SK-N-SH (cell line): ENCODE measurements at regions not wholly inside any gene's neighbourhood (a gene's known extent, or its start where the extent isn't known, plus 50 kb on each side); places are given as distances from the start of the nearest gene placed in this dataset.

Source experiments
- CTCF ChIA-PET: fragments of 300-600, 350-600 bp; formaldehyde crosslinking; extraction: SDS; loops from one replicate; lab custom pipeline; 2021; lab: Yijun Ruan, JAX
- POLR2A ChIA-PET: fragments of 350-600 bp; sonication (Branson Sonifier 250); formaldehyde crosslinking; extraction: SDS; loops from one replicate; lab custom pipeline; 2020; ENCODE audit warnings: antibody characterized with exemption, inconsistent platforms; lab: Yijun Ruan, JAX
- DNase-seq: peaks from one replicate; pipeline ENCODE4 v3.0.0; 2012
- H2AFZ ChIP-seq: fragments of 200-600 bp; sonication (generic); 2 replicates; pipeline ENCODE4 v1.8.1; 2016; ENCODE audit warnings: antibody characterized with exemption, mild to moderate bottlenecking, low read depth
- H3F3A ChIP-seq: fragments of 200-600 bp; sonication (generic); replicated peaks from 2 replicates; pipeline ENCODE3; 2016; ENCODE audit warnings: antibody characterized with exemption, mild to moderate bottlenecking; ENCODE audit not compliant: insufficient read depth
- H3K27ac ChIP-seq, 2 experiments: fragments of 200-500 bp in 1 of 2; fragments of 200-600 bp in 1 of 2; sonication (Bioruptor generic) in 1 of 2; sonication (generic), shearing (Covaris generic) in 1 of 2; 2 replicates each; pipeline versions ENCODE4 v1.5.1 to v1.6.1; 2014 to 2016; ENCODE audit warnings: low read depth in 2 of 2, inconsistent platforms in 1 of 2, low read length in 1 of 2, mild to moderate bottlenecking in 1 of 2, mixed read lengths in 1 of 2
- H3K27me3 ChIP-seq: fragments of 200-600 bp; sonication (generic), shearing (Covaris generic); 2 replicates; pipeline ENCODE4 v1.6.1; 2016; ENCODE audit warnings: mixed run types; ENCODE audit not compliant: insufficient read depth
- H3K36me3 ChIP-seq, 2 experiments: fragments of 200-500 bp in 1 of 2; fragments of 200-600 bp in 1 of 2; sonication (Bioruptor generic) in 1 of 2; sonication (generic) in 1 of 2; replicated peaks in 1 of 2; 2 replicates each; pipeline versions ENCODE3 to v1.5.1; 2014 to 2016; ENCODE audit warnings: low read length in 1 of 2, mild to moderate bottlenecking in 1 of 2; ENCODE audit not compliant: insufficient read depth in 2 of 2, control insufficient read depth in 1 of 2
- H3K4me1 ChIP-seq, 2 experiments: fragments of 200-500 bp in 1 of 2; fragments of 200-600 bp in 1 of 2; sonication (Bioruptor generic) in 1 of 2; sonication (generic), shearing (Covaris generic) in 1 of 2; 2 replicates each; pipeline versions ENCODE4 v1.5.1 to v1.6.1; 2014 to 2016; ENCODE audit warnings: low read depth in 1 of 2, low read length in 1 of 2, mixed run types in 1 of 2; ENCODE audit not compliant: insufficient read depth in 2 of 2, control insufficient read depth in 1 of 2
- H3K4me2 ChIP-seq: fragments of 200-600 bp; sonication (generic), shearing (Covaris generic); 2 replicates; pipeline ENCODE4 v1.6.1; 2017; ENCODE audit warnings: mixed run types
- H3K4me3 ChIP-seq, 2 experiments: fragments of 200-500 bp in 1 of 2; fragments of 200-600 bp in 1 of 2; sonication (Bioruptor generic) in 1 of 2; sonication (generic), shearing (Covaris generic) in 1 of 2; 2 replicates each; pipeline versions ENCODE4 v1.5.1 to v1.8.1; 2014 to 2016; ENCODE audit warnings: low read depth in 2 of 2, inconsistent platforms in 1 of 2, low read length in 1 of 2, mild to moderate bottlenecking in 1 of 2, mixed read lengths in 1 of 2, moderate library complexity in 1 of 2
- H3K79me2 ChIP-seq: fragments of 200-600 bp; sonication (generic); 2 replicates; pipeline ENCODE4 v1.8.1; 2017; ENCODE audit warnings: mild to moderate bottlenecking; ENCODE audit not compliant: insufficient read depth
- H3K9ac ChIP-seq: fragments of 200-600 bp; sonication (generic); 2 replicates; pipeline ENCODE4 v1.6.1; 2017; ENCODE audit warnings: mixed run types
- H3K9me2 ChIP-seq: fragments of 200-600 bp; sonication (generic); 2 replicates; pipeline ENCODE4 v1.6.1; 2017; ENCODE audit warnings: mixed run types
- H3K9me3 ChIP-seq: fragments of 200-600 bp; sonication (generic); 2 replicates; pipeline ENCODE4 v1.6.1; 2017; ENCODE audit warnings: mixed run types, mild to moderate bottlenecking, moderate library complexity
- H4K20me1 ChIP-seq: fragments of 200-600 bp; sonication (generic); 2 replicates; pipeline ENCODE4 v1.6.1; 2017; ENCODE audit warnings: mild to moderate bottlenecking, mixed run types; ENCODE audit not compliant: insufficient read depth
- ELF1 ChIP-seq: IDR thresholded peaks from 2 replicates; pipeline ENCODE4 v1.4.0; 2012
- JUND ChIP-seq: IDR thresholded peaks from 2 replicates; pipeline ENCODE4 v1.4.0; 2012
- NRF1 ChIP-seq: IDR thresholded peaks from 2 replicates; pipeline ENCODE4 v1.6.1; 2012; ENCODE audit warnings: low read depth, mild to moderate bottlenecking, low read length
- PBX3 ChIP-seq: IDR thresholded peaks from 2 replicates; pipeline ENCODE4; 2012
- RAD21 ChIP-seq: IDR thresholded peaks from 2 replicates; pipeline ENCODE4 v1.6.1; 2012; ENCODE audit warnings: mild to moderate bottlenecking, low read length
- RCOR1 ChIP-seq: fragments of 150-350 bp; IDR thresholded peaks from 2 replicates; pipeline ENCODE4 v1.6.1; 2017; ENCODE audit warnings: antibody characterized with exemption, low read length
- SIN3A ChIP-seq: IDR thresholded peaks from 2 replicates; pipeline ENCODE4 v1.6.1; 2012; ENCODE audit warnings: low read depth, mild to moderate bottlenecking, low read length, moderate library complexity, borderline replicate concordance
- SMC3 ChIP-seq: IDR thresholded peaks from 2 replicates; pipeline ENCODE4 v1.6.1; 2012; ENCODE audit warnings: low read depth, low read length, improper control_type of control experiment
- TEAD4 ChIP-seq: IDR thresholded peaks from 2 replicates; pipeline ENCODE4 v1.4.0; 2012; ENCODE audit warnings: mild to moderate bottlenecking, borderline replicate concordance; ENCODE audit not compliant: insufficient read depth
- USF1 ChIP-seq: IDR thresholded peaks from 2 replicates; pipeline ENCODE4 v1.4.0; 2012; ENCODE audit warnings: low read depth, borderline replicate concordance
- WGBS: methylation state at CpG from one replicate; pipeline ENCODE4 v1.1.6; 2017; ENCODE audit warnings: low lambda C conversion rate; 5-methylcytosine and 5-hydroxymethylcytosine counted together
- TF ChIP-seq, protein P1 (sequence below): fragments of 200-600 bp; sonication (generic); IDR thresholded peaks from 2 replicates; pipeline ENCODE4 v1.6.1; 2017; ENCODE audit warnings: antibody characterized with exemption, mild to moderate bottlenecking, moderate library complexity

GRCh38 chr5:42302186-42302585 lies 121.1 kb upstream of the GHR start:
- Histone ChIP-seq H3K9me3 (no peaks in the 10 kb centered on the region), H4K20me1 (no peaks in the 10 kb centered on the region), H3K27me3 (no peaks in the 10 kb centered on the region), H3K27ac (no peak overlapping the region), H3F3A (no peaks in the 10 kb centered on the region), H3K36me3 (no peaks in the 10 kb centered on the region), H2AFZ (no peak overlapping the region), H3K79me2 (no peaks in the 10 kb centered on the region), H3K9ac (no peak overlapping the region), H3K9me2 (no peaks in the 10 kb centered on the region), H3K4me2 (no peak overlapping the region), H3K4me3 (no peak overlapping the region), H3K4me1 (no peaks in the 10 kb centered on the region)
- ChIA-PET CTCF (no interaction called here), POLR2A (no interaction called here)
- TF ChIP-seq, protein P1, sequence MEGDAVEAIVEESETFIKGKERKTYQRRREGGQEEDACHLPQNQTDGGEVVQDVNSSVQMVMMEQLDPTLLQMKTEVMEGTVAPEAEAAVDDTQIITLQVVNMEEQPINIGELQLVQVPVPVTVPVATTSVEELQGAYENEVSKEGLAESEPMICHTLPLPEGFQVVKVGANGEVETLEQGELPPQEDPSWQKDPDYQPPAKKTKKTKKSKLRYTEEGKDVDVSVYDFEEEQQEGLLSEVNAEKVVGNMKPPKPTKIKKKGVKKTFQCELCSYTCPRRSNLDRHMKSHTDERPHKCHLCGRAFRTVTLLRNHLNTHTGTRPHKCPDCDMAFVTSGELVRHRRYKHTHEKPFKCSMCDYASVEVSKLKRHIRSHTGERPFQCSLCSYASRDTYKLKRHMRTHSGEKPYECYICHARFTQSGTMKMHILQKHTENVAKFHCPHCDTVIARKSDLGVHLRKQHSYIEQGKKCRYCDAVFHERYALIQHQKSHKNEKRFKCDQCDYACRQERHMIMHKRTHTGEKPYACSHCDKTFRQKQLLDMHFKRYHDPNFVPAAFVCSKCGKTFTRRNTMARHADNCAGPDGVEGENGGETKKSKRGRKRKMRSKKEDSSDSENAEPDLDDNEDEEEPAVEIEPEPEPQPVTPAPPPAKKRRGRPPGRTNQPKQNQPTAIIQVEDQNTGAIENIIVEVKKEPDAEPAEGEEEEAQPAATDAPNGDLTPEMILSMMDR, result no peak
- no peak for TF ChIP-seq NRF1
- TF ChIP-seq SIN3A, result no peak
- no peak for TF ChIP-seq TEAD4
- no peak for TF ChIP-seq SMC3
- no peak for TF ChIP-seq RAD21
- TF ChIP-seq RCOR1, result no peak
- no peak for DNase-seq
- WGBS, result 3% methylated on average over 1 of the region's 1 CpG

GRCh38 chr5:42306287-42306686 lies 117.0 kb upstream of the GHR start:
- DNase-seq, result no peak
- Histone ChIP-seq H3K9ac (no peak overlapping the region), H3K27ac (no peak overlapping the region), H3K9me3 (no peaks in the 10 kb centered on the region), H4K20me1 (no peaks in the 10 kb centered on the region), H3F3A (no peaks in the 10 kb centered on the region), H3K4me1 (no peaks in the 10 kb centered on the region), H3K36me3 (no peaks in the 10 kb centered on the region), H3K4me2 (no peak overlapping the region), H3K79me2 (no peaks in the 10 kb centered on the region), H3K9me2 (no peaks in the 10 kb centered on the region), H3K27me3 (no peaks in the 10 kb centered on the region), H2AFZ (no peak overlapping the region), H3K4me3 (no peak overlapping the region)
- POLR2A ChIA-PET, result no interaction called here
- 0% methylated on average over 1 of the region's 1 CpG for WGBS
- TF ChIP-seq PBX3 (no peak), JUND (no peak), ELF1 (no peak), USF1 (no peak)
- TF ChIP-seq, protein P1, result no peak
- TF ChIP-seq, all 33 proteins: peak for 0
- CTCF ChIA-PET, result no interaction called here
